HG03520 (cell line): ENCODE measurements at regions not wholly inside any gene's neighbourhood (a gene's known extent, or its start where the extent isn't known, plus 50 kb on each side); places are given as distances from the start of the nearest gene placed in this dataset.
"Not testable (repeated sequence)": the region's sequence is repeated elsewhere in the genome, so short reads cannot be mapped to it uniquely, and the experiment has no call there.

Experiments
- ATAC-seq: cut with Tn5 transposase; IDR thresholded peaks from one replicate; pipeline ENCODE4 v1.9.1; 2021; ENCODE audit warnings: mild to moderate bottlenecking, moderate library complexity; ENCODE audit not compliant: unreplicated experiment

GRCh38 chr10:2589196-2589595 lies 478.2 kb upstream of the PFKP start:
- no peak for ATAC-seq

GRCh38 chr10:2584385-2584784 lies 483.0 kb upstream of the PFKP start:
- no peak for ATAC-seq

GRCh38 chr10:2576892-2577291 lies 490.5 kb upstream of the PFKP start:
- ATAC-seq: no peak

GRCh38 chr10:2575460-2575859 lies 491.9 kb upstream of the PFKP start:
- no peak for ATAC-seq

GRCh38 chr10:2572611-2573010 lies 494.7 kb upstream of the PFKP start:
- no peak for ATAC-seq

GRCh38 chr10:2556883-2557282 lies 510.5 kb upstream of the PFKP start:
- ATAC-seq: no peak

- no peak for ATAC-seq
Observed at GRCh38 chr10:2548071-2548470, 519.3 kb upstream of the PFKP start.

- no peak for ATAC-seq
Observed at GRCh38 chr10:2547606-2548005, 519.7 kb upstream of the PFKP start.

- not testable (repeated sequence) for ATAC-seq
Observed at GRCh38 chr10:2546894-2547293, 520.5 kb upstream of the PFKP start.

GRCh38 chr10:2543974-2544373 lies 523.4 kb upstream of the PFKP start:
- no peak for ATAC-seq

- ATAC-seq: no peak
Observed at GRCh38 chr10:2543142-2543886, 524.0 kb upstream of the PFKP start.

GRCh38 chr10:2541176-2541575 lies 526.2 kb upstream of the PFKP start:
- ATAC-seq: no peak

GRCh38 chr10:2529945-2530344 lies 537.4 kb upstream of the PFKP start:
- no peak for ATAC-seq

GRCh38 chr10:2525781-2526180 lies 541.6 kb upstream of the PFKP start:
- no peak for ATAC-seq

GRCh38 chr10:2519139-2519538 lies 548.2 kb upstream of the PFKP start:
- ATAC-seq: no peak

GRCh38 chr10:2509081-2509531 lies 558.2 kb upstream of the PFKP start:
- ATAC-seq: no peak

- ATAC-seq: not testable (repeated sequence)
Observed at GRCh38 chr10:2501366-2501940, 565.9 kb upstream of the PFKP start.

- ATAC-seq: no peak
Observed at GRCh38 chr10:2494399-2494798, 572.9 kb upstream of the PFKP start.

- ATAC-seq: no peak
Observed at GRCh38 chr10:2488446-2489005, 578.8 kb upstream of the PFKP start.

- ATAC-seq: no peak
Observed at GRCh38 chr10:2487921-2488320, 579.4 kb upstream of the PFKP start.

- no peak for ATAC-seq
Observed at GRCh38 chr10:2478656-2479055, 588.7 kb upstream of the PFKP start.

GRCh38 chr10:2476812-2477553 lies 590.4 kb upstream of the PFKP start:
- no peak for ATAC-seq
